HG03565 (cell line): ENCODE measurements at regions not wholly inside any gene's neighbourhood (a gene's known extent, or its start where the extent isn't known, plus 50 kb on each side); places are given as distances from the start of the nearest gene placed in this dataset.

Source experiments
- ATAC-seq: cut with Tn5 transposase; IDR thresholded peaks from one replicate; pipeline ENCODE4 v1.9.1; 2021; ENCODE audit warnings: mild to moderate bottlenecking, moderate library complexity; ENCODE audit not compliant: unreplicated experiment

- ATAC-seq = no peak
These were observed 1138.8 kb upstream of the PCDH9 start for GRCh38 chr13:68368922-68369321.

- no peak for ATAC-seq
These were observed 1129.0 kb upstream of the PCDH9 start for GRCh38 chr13:68359105-68359504.

GRCh38 chr13:68358294-68358705 lies 1128.2 kb upstream of the PCDH9 start:
- ATAC-seq = no peak

- ATAC-seq = no peak
These were observed 1120.4 kb upstream of the PCDH9 start for GRCh38 chr13:68350554-68350953.

- ATAC-seq = no peak
These were observed 1117.1 kb upstream of the PCDH9 start for GRCh38 chr13:68347220-68347619.

- ATAC-seq = no peak
These were observed 1115.9 kb upstream of the PCDH9 start for GRCh38 chr13:68345963-68346531.

GRCh38 chr13:68323124-68323523 lies 1093.0 kb upstream of the PCDH9 start:
- ATAC-seq = no peak

GRCh38 chr13:68319384-68319783 lies 1089.2 kb upstream of the PCDH9 start:
- ATAC-seq = no peak

- peak; percentile 80 for ATAC-seq
These were observed 1074.3 kb upstream of the PCDH9 start for GRCh38 chr13:68304286-68304893.

- no peak for ATAC-seq
These were observed 1063.5 kb upstream of the PCDH9 start for GRCh38 chr13:68293631-68294030.

GRCh38 chr13:68292601-68293000 lies 1062.5 kb upstream of the PCDH9 start:
- ATAC-seq = no peak

- ATAC-seq = no peak
These were observed 1061.5 kb upstream of the PCDH9 start for GRCh38 chr13:68291595-68291994.

GRCh38 chr13:68275758-68276157 lies 1045.6 kb upstream of the PCDH9 start:
- no peak for ATAC-seq

- ATAC-seq = no peak
These were observed 1042.5 kb upstream of the PCDH9 start for GRCh38 chr13:68272652-68273051.

GRCh38 chr13:68264692-68265091 lies 1034.6 kb upstream of the PCDH9 start:
- ATAC-seq = no peak

GRCh38 chr13:68261105-68261504 lies 1031.0 kb upstream of the PCDH9 start:
- no peak for ATAC-seq

- ATAC-seq = no peak
These were observed 1027.1 kb upstream of the PCDH9 start for GRCh38 chr13:68257111-68257842.

- no peak for ATAC-seq
These were observed 1024.0 kb upstream of the PCDH9 start for GRCh38 chr13:68254151-68254550.

GRCh38 chr13:68234274-68234673 lies 1004.1 kb upstream of the PCDH9 start:
- no peak for ATAC-seq

GRCh38 chr13:68232351-68233130 lies 1002.4 kb upstream of the PCDH9 start:
- no peak for ATAC-seq

GRCh38 chr13:68214691-68215415 lies 984.7 kb upstream of the PCDH9 start:
- no peak for ATAC-seq
